ENCODE measurements at regions not wholly inside any gene's neighbourhood (a gene's known extent, or its start where the extent isn't known, plus 50 kb on each side); places are given as distances from the start of the nearest gene placed in this dataset.
"Not testable (repeated sequence)": the region's sequence is repeated elsewhere in the genome, so short reads cannot be mapped to it uniquely, and the experiment has no call there.

GRCh38 chr6:86657192-86657591 lies 280.1 kb upstream of the HTR1E start:
- ATAC-seq (replicated peaks), result no peak
- Mint-ChIP-seq H3K4me3 (no peak overlapping the region), H3K4me1 (ENCODE audit: low read depth in 2 of 2) (no peaks in the 10 kb centered on the region), H3K27ac (no peak overlapping the region), H3K27me3 (no peaks in the 10 kb centered on the region), H3K36me3 (ENCODE audit: insufficient read depth) (no peaks in the 10 kb centered on the region), H3K9me3 (peaks cover 6 to 15% of the 10 kb centered on the region in 2 donors)
- DNase-seq, result no peak

- H3K27me3 Mint-ChIP-seq, result no peaks in the 10 kb centered on the region
- H3K27ac Mint-ChIP-seq, result no peak overlapping the region
- H3K9me3 Mint-ChIP-seq, result peaks cover 8 to 16% of the 10 kb centered on the region in 2 donors
- H3K4me1 Mint-ChIP-seq (ENCODE audit: low read depth in 2 of 2), result no peaks in the 10 kb centered on the region
- DNase-seq (no peak), ATAC-seq (replicated peaks) (no peak)
- no peaks in the 10 kb centered on the region for H3K36me3 Mint-ChIP-seq (ENCODE audit: insufficient read depth)
- no peak overlapping the region for H3K4me3 Mint-ChIP-seq
Observed at GRCh38 chr6:86629123-86629522, 308.2 kb upstream of the HTR1E start.

GRCh38 chr6:86619428-86619827 lies 317.9 kb upstream of the HTR1E start:
- Mint-ChIP-seq H3K9me3 (peaks cover 4 to 23% of the 10 kb centered on the region in 2 donors), H3K27me3 (no peaks in the 10 kb centered on the region), H3K4me1 (ENCODE audit: low read depth in 2 of 2) (no peaks in the 10 kb centered on the region), H3K36me3 (ENCODE audit: insufficient read depth) (no peaks in the 10 kb centered on the region), H3K4me3 (no peak overlapping the region), H3K27ac (no peak overlapping the region)
- ATAC-seq (replicated peaks) (no peak), DNase-seq (no peak)

- peaks cover 0 to 7% of the 10 kb centered on the region in 2 donors for H3K9me3 Mint-ChIP-seq
- H3K27ac Mint-ChIP-seq, result no peak overlapping the region
- ATAC-seq (replicated peaks), result no peak
- H3K4me3 Mint-ChIP-seq, result no peak overlapping the region
- no peaks in the 10 kb centered on the region for H3K4me1 Mint-ChIP-seq (ENCODE audit: low read depth in 2 of 2)
- no peaks in the 10 kb centered on the region for H3K36me3 Mint-ChIP-seq (ENCODE audit: insufficient read depth)
- no peaks in the 10 kb centered on the region for H3K27me3 Mint-ChIP-seq
- DNase-seq, result no peak
Observed at GRCh38 chr6:86615299-86615698, 322.0 kb upstream of the HTR1E start.

GRCh38 chr6:86609549-86610388 lies 327.6 kb upstream of the HTR1E start:
- DNase-seq, result no peak
- Mint-ChIP-seq H3K27me3 (no peaks in the 10 kb centered on the region), H3K27ac (no peak overlapping the region), H3K36me3 (ENCODE audit: insufficient read depth) (no peaks in the 10 kb centered on the region), H3K9me3 (peaks cover 4 to 12% of the 10 kb centered on the region in 2 donors), H3K4me3 (no peak overlapping the region), H3K4me1 (ENCODE audit: low read depth in 2 of 2) (no peaks in the 10 kb centered on the region)
- no peak for ATAC-seq (replicated peaks)

GRCh38 chr6:86603364-86603763 lies 334.0 kb upstream of the HTR1E start:
- not testable (repeated sequence) for H3K4me3 Mint-ChIP-seq; H3K27me3 Mint-ChIP-seq; H3K27ac Mint-ChIP-seq; H3K4me1 Mint-ChIP-seq (ENCODE audit: low read depth in 2 of 2); ATAC-seq (replicated peaks); DNase-seq; H3K36me3 Mint-ChIP-seq (ENCODE audit: insufficient read depth)
- H3K9me3 Mint-ChIP-seq, result peaks cover 16 to 24% of the 10 kb centered on the region in 2 donors

GRCh38 chr6:86602093-86602492 lies 335.2 kb upstream of the HTR1E start:
- not testable (repeated sequence) for H3K27ac Mint-ChIP-seq; H3K27me3 Mint-ChIP-seq; H3K36me3 Mint-ChIP-seq (ENCODE audit: insufficient read depth); H3K4me3 Mint-ChIP-seq; ATAC-seq (replicated peaks); DNase-seq; H3K4me1 Mint-ChIP-seq (ENCODE audit: low read depth in 2 of 2)
- peaks cover 16 to 24% of the 10 kb centered on the region in 2 donors for H3K9me3 Mint-ChIP-seq

GRCh38 chr6:86598969-86599368 lies 338.4 kb upstream of the HTR1E start:
- not testable (repeated sequence) for H3K4me1 Mint-ChIP-seq (ENCODE audit: low read depth in 2 of 2); H3K27me3 Mint-ChIP-seq; DNase-seq; H3K4me3 Mint-ChIP-seq; ATAC-seq (replicated peaks); H3K27ac Mint-ChIP-seq; H3K36me3 Mint-ChIP-seq (ENCODE audit: insufficient read depth)
- peaks cover 12 to 17% of the 10 kb centered on the region in 2 donors for H3K9me3 Mint-ChIP-seq

- Mint-ChIP-seq H3K4me3 (no peak overlapping the region), H3K36me3 (ENCODE audit: insufficient read depth) (no peaks in the 10 kb centered on the region), H3K9me3 (peaks cover 6 to 9% of the 10 kb centered on the region in 2 donors), H3K27ac (no peak overlapping the region), H3K4me1 (ENCODE audit: low read depth in 2 of 2) (no peaks in the 10 kb centered on the region), H3K27me3 (no peaks in the 10 kb centered on the region)
- DNase-seq (no peak), ATAC-seq (replicated peaks) (no peak)
Observed at GRCh38 chr6:86595641-86596040, 341.7 kb upstream of the HTR1E start.

GRCh38 chr6:86586195-86586594 lies 351.1 kb upstream of the HTR1E start:
- no peak for ATAC-seq (replicated peaks)
- Mint-ChIP-seq H3K27ac (no peak overlapping the region), H3K4me1 (ENCODE audit: low read depth in 2 of 2) (no peaks in the 10 kb centered on the region), H3K4me3 (no peak overlapping the region), H3K27me3 (no peaks in the 10 kb centered on the region), H3K36me3 (ENCODE audit: insufficient read depth) (no peaks in the 10 kb centered on the region), H3K9me3 (peaks cover 21 to 26% of the 10 kb centered on the region in 2 donors)
- no peak for DNase-seq

- Mint-ChIP-seq H3K27ac (no peak overlapping the region), H3K4me1 (ENCODE audit: low read depth in 2 of 2) (no peaks in the 10 kb centered on the region), H3K36me3 (ENCODE audit: insufficient read depth) (no peaks in the 10 kb centered on the region), H3K27me3 (no peaks in the 10 kb centered on the region), H3K9me3 (peaks cover 17 to 36% of the 10 kb centered on the region in 2 donors), H3K4me3 (no peak overlapping the region)
- no peak for ATAC-seq (replicated peaks)
- DNase-seq, result no peak
Observed at GRCh38 chr6:86581833-86582232, 355.5 kb upstream of the HTR1E start.

- Mint-ChIP-seq H3K4me3 (no peak overlapping the region), H3K27me3 (no peaks in the 10 kb centered on the region), H3K27ac (no peak overlapping the region), H3K36me3 (ENCODE audit: insufficient read depth) (no peaks in the 10 kb centered on the region), H3K9me3 (peaks cover 9 to 22% of the 10 kb centered on the region in 2 donors), H3K4me1 (ENCODE audit: low read depth in 2 of 2) (no peaks in the 10 kb centered on the region)
- DNase-seq, result no peak
- ATAC-seq (replicated peaks), result no peak
Observed at GRCh38 chr6:86563197-86563596, 374.1 kb upstream of the HTR1E start.

- H3K27ac Mint-ChIP-seq, result no peak overlapping the region
- H3K36me3 Mint-ChIP-seq (ENCODE audit: insufficient read depth), result no peaks in the 10 kb centered on the region
- H3K9me3 Mint-ChIP-seq, result peaks cover 0 to 10% of the 10 kb centered on the region in 2 donors
- DNase-seq (no peak), ATAC-seq (replicated peaks) (no peak)
- no peaks in the 10 kb centered on the region for H3K4me1 Mint-ChIP-seq (ENCODE audit: low read depth in 2 of 2)
- H3K4me3 Mint-ChIP-seq, result no peak overlapping the region
- H3K27me3 Mint-ChIP-seq, result no peaks in the 10 kb centered on the region
Observed at GRCh38 chr6:86558318-86558717, 379.0 kb upstream of the HTR1E start.

GRCh38 chr6:86537292-86537861 lies 400.0 kb upstream of the HTR1E start:
- Mint-ChIP-seq H3K27me3 (no peaks in the 10 kb centered on the region), H3K27ac (no peak overlapping the region), H3K36me3 (ENCODE audit: insufficient read depth) (no peaks in the 10 kb centered on the region), H3K4me3 (no peak overlapping the region), H3K4me1 (ENCODE audit: low read depth in 2 of 2) (no peaks in the 10 kb centered on the region), H3K9me3 (peaks cover 7 to 9% of the 10 kb centered on the region in 2 donors)
- DNase-seq (no peak), ATAC-seq (replicated peaks) (no peak)
